ENCODE measurements at regions not wholly inside any gene's neighbourhood (a gene's known extent, or its start where the extent isn't known, plus 50 kb on each side); places are given as distances from the start of the nearest gene placed in this dataset.

DNA sequence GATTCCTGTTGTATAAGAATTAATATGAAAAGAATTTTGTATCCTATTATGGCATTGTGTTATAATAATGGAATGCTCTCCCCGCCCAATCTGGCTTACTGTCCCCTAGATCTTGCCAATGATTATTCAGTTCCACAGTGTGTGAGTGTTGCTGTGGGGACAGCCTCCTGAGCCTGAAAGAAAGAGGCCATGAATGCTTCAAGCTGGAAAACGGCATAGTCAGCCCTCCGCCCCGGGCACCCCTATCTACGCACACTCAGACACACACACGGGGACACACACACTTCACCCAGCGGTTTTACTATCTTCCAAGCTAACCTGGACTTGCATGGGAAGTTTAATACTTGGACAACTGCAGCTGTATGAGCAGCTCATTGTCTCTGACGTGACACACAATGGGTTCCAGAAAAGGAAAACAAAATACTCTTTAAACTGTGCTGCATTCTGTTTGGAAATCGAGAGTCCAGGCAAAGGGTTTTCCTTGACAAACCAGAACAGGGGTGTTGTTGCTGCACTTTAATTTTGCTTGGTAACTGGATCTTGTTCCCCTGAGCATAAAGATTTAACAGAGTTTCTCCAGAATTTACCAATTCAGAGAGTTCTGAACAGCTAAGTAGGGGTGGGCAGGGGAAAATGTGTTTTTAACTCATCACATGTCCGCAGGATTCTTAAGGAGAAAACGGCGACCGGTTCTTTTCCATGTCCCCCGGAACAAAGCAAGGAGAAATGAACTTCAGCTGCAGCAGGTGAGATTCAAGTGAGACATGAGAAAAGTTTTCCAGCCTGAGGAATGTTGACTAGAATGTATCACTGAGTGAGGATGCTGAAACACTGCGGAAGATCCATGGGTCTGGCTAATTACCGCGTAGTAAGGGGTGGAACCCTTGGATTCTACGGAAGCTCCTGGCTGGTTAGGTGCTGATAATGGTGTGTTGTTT lies 472.9 kb downstream of the FOXO1 start:
- Histone ChIP-seq H3K9ac (ENCODE audit: control insufficient read depth, extremely low read depth, insufficient read depth, low read length) (no peak overlapping the region), H3K4me3 (ENCODE audit: control insufficient read depth in 2 of 3, extremely low read depth in 1 of 3, insufficient read depth in 2 of 3, low read depth in 1 of 3, low read length in 3 of 3) (no peak overlapping the region), H2AFZ (ENCODE audit: control insufficient read depth, low read length) (no peak overlapping the region), H3K4me1 (ENCODE audit: control insufficient read depth, extremely low read depth, insufficient read depth, low read length) (peaks cover 24% of the 10 kb centered on the region), H3K4me2 (ENCODE audit: control insufficient read depth, extremely low read depth, insufficient read depth, low read depth, low read length) (no peak overlapping the region), H3K9me3 (ENCODE audit: control insufficient read depth, low read depth, low read length) (no peaks in the 10 kb centered on the region), H4K20me1 (ENCODE audit: control insufficient read depth, extremely low read depth, insufficient read depth, low read length) (no peaks in the 10 kb centered on the region), H3K79me2 (ENCODE audit: control insufficient read depth, insufficient read depth, low read length) (no peaks in the 10 kb centered on the region), H3K36me3 (ENCODE audit: control insufficient read depth in 2 of 2, extremely low read depth in 1 of 2, insufficient read depth in 2 of 2, low read length in 2 of 2) (no peaks in the 10 kb centered on the region), H3K27ac (ENCODE audit: control insufficient read depth, insufficient read depth, low read length) (no peak overlapping the region), H3K9me1 (ENCODE audit: control insufficient read depth, extremely low read depth, insufficient read depth, low read length) (no peaks in the 10 kb centered on the region), H3K27me3 (ENCODE audit: control insufficient read depth, extremely low read depth, insufficient read depth, low read length) (no peaks in the 10 kb centered on the region)
- dilution Hi-C loops (cut with MboI; ENCODE audit: extremely low pct_ligation_motif_present, low sequenced_read_pairs) = no loop called here
- DNase-seq (ENCODE audit: low read depth, low spot score) = no peak
- TF ChIP-seq, protein P1, sequence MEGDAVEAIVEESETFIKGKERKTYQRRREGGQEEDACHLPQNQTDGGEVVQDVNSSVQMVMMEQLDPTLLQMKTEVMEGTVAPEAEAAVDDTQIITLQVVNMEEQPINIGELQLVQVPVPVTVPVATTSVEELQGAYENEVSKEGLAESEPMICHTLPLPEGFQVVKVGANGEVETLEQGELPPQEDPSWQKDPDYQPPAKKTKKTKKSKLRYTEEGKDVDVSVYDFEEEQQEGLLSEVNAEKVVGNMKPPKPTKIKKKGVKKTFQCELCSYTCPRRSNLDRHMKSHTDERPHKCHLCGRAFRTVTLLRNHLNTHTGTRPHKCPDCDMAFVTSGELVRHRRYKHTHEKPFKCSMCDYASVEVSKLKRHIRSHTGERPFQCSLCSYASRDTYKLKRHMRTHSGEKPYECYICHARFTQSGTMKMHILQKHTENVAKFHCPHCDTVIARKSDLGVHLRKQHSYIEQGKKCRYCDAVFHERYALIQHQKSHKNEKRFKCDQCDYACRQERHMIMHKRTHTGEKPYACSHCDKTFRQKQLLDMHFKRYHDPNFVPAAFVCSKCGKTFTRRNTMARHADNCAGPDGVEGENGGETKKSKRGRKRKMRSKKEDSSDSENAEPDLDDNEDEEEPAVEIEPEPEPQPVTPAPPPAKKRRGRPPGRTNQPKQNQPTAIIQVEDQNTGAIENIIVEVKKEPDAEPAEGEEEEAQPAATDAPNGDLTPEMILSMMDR (optimal IDR thresholded peaks at IDR 0.05 in 1 of 3, IDR thresholded peaks at IDR 0.05 in 1 of 3, conservative IDR thresholded peaks at IDR 0.05 in 1 of 3; ENCODE audit: extremely low read depth in 1 of 3, insufficient read depth in 2 of 3, low read length in 3 of 3) = no peak
- TF ChIP-seq EZH2 (IDR thresholded peaks at IDR 0.05; ENCODE audit: low read length) = no peak
- no peak for FAIRE-seq

DNA sequence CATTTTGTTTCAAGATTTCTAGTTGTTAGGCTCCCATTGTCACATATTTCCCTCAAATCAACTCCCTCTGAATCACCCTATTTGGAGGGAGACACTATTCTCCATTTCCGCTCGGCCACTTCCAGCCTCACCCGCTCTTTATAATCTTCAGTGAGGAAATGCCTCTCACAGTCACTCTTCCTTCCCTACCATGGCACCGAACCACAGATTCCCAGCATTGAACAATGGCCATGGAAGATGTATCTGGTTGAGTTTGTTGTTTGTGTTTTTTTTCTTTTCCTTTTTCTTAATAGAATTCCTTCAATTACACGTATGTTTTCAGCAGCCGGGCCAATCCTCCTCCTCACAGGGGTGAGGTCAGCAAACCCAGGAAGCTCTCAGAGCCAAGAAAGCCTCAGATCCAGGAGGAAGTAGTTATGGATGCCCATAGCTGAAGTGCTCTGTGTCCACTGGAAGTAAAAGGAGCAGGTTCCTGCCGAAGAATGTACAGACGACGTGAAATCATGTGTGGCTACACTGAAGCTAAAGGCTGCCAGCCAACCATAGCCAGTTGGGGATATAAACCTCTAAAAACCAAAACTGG lies 472.1 kb downstream of the FOXO1 start:
- H3K79me2 ChIP-seq (ENCODE audit: control insufficient read depth, insufficient read depth, low read length) = no peaks in the 10 kb centered on the region
- no peaks in the 10 kb centered on the region for H3K9me3 ChIP-seq (ENCODE audit: control insufficient read depth, low read depth, low read length)
- DNase-seq (ENCODE audit: low read depth, low spot score) (no peak), FAIRE-seq (no peak)
- no peak overlapping the region for H3K4me2 ChIP-seq (ENCODE audit: control insufficient read depth, extremely low read depth, insufficient read depth, low read depth, low read length)
- no peak for TF ChIP-seq EZH2 (IDR thresholded peaks at IDR 0.05; ENCODE audit: low read length)
- TF ChIP-seq, protein P1 (optimal IDR thresholded peaks at IDR 0.05 in 1 of 3, IDR thresholded peaks at IDR 0.05 in 1 of 3, conservative IDR thresholded peaks at IDR 0.05 in 1 of 3; ENCODE audit: extremely low read depth in 1 of 3, insufficient read depth in 2 of 3, low read length in 3 of 3) = no peak
- no peak overlapping the region for H3K27ac ChIP-seq (ENCODE audit: control insufficient read depth, insufficient read depth, low read length)
- peaks cover 24% of the 10 kb centered on the region for H3K4me1 ChIP-seq (ENCODE audit: control insufficient read depth, extremely low read depth, insufficient read depth, low read length)
- H2AFZ ChIP-seq (ENCODE audit: control insufficient read depth, low read length) = no peak overlapping the region
- dilution Hi-C loops (cut with MboI; ENCODE audit: extremely low pct_ligation_motif_present, low sequenced_read_pairs) = no loop called here
- H3K9ac ChIP-seq (ENCODE audit: control insufficient read depth, extremely low read depth, insufficient read depth, low read length) = no peak overlapping the region
- H3K4me3 ChIP-seq (ENCODE audit: control insufficient read depth in 2 of 3, extremely low read depth in 1 of 3, insufficient read depth in 2 of 3, low read depth in 1 of 3, low read length in 3 of 3) = no peak overlapping the region
- H3K9me1 ChIP-seq (ENCODE audit: control insufficient read depth, extremely low read depth, insufficient read depth, low read length) = no peaks in the 10 kb centered on the region
- no peaks in the 10 kb centered on the region for H3K36me3 ChIP-seq (ENCODE audit: control insufficient read depth in 2 of 2, extremely low read depth in 1 of 2, insufficient read depth in 2 of 2, low read length in 2 of 2)
- H4K20me1 ChIP-seq (ENCODE audit: control insufficient read depth, extremely low read depth, insufficient read depth, low read length) = no peaks in the 10 kb centered on the region
- no peaks in the 10 kb centered on the region for H3K27me3 ChIP-seq (ENCODE audit: control insufficient read depth, extremely low read depth, insufficient read depth, low read length)

All from keratinocyte (primary cell).